Activated CD4-positive, alpha-beta T cell treated with anti-CD3 and anti-CD28 coated beads for 24 hours (primary cell): ENCODE measurements at regions not wholly inside any gene's neighbourhood (a gene's known extent, or its start where the extent isn't known, plus 50 kb on each side); places are given as distances from the start of the nearest gene placed in this dataset.

Source experiments
- DNase-seq, 2 donors: peaks; one replicate each; pipeline ENCODE4 v3.0.0-alpha.2; 2020; ENCODE audit warnings: low read depth in 2 of 2

GRCh38 chr2:234339011-234339410 is 157.9 kb downstream of the ARL4C start:
- DNase-seq = no peak

- DNase-seq = peak; percentile 11 to 16
These were observed 161.1 kb downstream of the ARL4C start for GRCh38 chr2:234335661-234336228.

DNA sequence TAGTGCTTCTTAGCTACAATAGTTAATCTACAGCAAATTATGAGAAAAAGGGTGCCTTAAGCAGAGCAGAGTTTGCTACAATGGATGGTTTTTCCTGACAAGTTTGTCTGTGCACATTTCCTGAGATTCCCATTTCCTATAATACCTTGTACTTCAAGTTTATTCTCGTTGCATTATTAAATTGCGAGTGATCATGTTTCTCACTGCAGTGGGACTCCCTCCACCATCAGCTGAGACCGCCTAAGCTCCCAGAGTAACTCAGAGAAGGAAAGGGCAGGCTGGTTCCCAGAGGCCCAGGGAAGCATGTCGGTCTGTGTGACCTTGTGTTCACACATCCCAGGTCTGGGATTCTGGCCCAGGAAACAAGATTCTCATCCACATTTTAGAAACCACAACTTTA is 162.1 kb downstream of the ARL4C start:
- no peak for DNase-seq

- no peak for DNase-seq
These were observed 162.7 kb downstream of the ARL4C start for GRCh38 chr2:234334151-234334550.

- DNase-seq = no peak
These were observed 163.4 kb downstream of the ARL4C start for GRCh38 chr2:234333168-234334130.

GRCh38 chr2:234331966-234332365 is 164.9 kb downstream of the ARL4C start:
- no peak for DNase-seq

GRCh38 chr2:234331566-234331965 is 165.3 kb downstream of the ARL4C start:
- no peak for DNase-seq

DNA sequence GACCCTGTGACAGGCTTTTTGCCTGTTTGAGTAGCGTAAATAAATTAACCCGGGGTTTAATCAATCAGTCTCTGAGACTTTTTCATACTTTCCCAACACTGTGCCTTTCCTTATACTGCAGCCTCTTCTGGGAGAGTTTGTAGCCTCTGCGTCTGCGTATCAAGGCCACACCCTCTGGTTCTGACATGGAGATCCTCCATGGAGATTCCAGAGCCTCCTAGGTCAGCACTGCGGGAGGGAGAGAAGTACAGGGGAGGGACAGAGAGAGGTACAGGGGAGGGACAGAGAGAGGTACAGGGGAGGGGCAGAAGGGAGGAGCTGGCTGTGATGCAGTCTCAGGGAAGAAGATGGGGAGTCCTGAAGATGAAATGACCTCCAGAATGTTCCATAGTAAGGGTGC is 166.0 kb downstream of the ARL4C start:
- DNase-seq = no peak

- DNase-seq = no peak
These were observed 167.5 kb downstream of the ARL4C start for GRCh38 chr2:234329202-234329960.

DNA sequence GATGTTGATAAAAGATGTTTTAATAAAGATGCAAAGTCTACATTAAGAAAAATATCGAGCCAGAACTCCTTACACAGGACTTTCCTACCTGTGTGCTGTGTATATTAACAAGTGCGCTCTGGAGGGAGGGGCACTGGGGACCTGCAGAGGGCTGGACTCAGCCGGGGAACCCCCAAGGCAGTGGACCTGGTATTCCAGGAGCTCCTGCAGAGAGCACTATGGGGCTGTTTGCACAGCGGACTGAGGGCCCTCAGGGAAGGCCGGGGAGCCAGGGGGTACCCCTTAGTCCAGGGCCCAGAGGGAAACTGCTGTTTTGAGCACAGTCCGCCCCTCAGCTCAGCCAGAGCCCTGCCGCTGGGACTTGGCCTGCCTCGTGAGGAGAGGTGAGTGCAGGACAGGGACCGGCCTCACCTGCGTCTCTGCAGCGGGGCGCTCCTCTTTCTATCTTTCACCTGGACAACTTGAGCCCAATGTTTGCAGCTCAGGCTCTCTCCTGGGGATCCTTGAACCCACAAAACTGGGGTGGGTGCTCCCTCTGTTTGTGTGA is 168.4 kb downstream of the ARL4C start:
- no peak for DNase-seq

DNA sequence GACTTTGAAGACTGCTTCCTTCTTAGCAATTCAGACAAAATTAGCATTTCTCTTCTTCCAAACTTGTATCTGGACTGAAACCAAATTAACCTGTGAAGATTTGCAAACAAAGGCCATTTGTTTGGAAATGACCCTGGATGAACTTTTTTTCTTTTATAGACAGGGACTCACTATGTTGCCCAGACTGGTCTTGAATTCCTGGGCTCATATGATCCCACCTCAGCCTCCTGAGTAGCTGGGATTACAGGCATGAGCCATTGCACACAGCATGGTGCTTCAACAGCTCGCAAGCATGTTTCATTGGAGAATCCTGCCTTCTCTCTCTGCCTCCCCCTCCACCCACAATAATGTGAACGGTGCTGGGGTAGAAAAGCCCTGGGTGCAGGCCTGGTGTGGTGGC is 170.2 kb downstream of the ARL4C start:
- DNase-seq = no peak

- DNase-seq = no peak
These were observed 172.8 kb downstream of the ARL4C start for GRCh38 chr2:234324116-234324515.

GRCh38 chr2:234322766-234323465 is 174.0 kb downstream of the ARL4C start:
- DNase-seq = no peak

DNA sequence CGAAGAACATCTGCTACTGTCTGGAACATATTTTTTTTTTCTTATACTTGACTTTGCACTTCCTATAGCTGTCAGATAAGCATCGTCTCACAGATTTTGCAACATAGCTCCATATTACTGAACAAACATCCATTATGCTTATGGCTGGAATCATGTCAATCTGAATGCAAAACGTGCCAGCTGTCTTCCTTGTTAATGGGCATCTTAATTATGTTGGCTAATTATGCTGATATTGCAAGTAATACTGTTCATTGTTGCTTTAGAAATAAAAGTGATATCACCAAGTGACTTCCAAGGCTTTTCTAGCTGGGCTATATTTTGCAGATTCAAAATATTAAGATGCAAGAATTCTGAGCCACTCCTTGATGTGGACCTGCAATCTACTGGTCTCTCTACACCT is 176.8 kb downstream of the ARL4C start:
- DNase-seq = no peak

DNA sequence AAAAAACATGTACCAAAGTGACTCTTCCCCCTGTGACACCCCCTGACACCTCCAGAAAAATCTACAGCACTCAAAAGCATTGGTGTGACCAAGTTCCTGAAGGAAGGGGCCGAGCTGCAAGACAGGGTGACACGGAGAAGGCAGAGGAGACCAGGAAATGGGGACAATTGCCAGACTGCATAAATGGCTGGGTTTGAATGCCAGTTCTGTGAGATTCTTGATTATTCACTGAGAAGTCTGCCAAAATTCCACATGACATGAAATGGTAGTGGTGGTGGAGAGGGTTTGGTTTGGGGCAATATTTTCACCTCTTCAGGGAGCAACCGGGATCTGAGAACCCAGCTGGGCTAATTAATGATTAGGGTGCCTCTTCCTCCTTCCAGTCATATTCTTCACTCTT is 178.5 kb downstream of the ARL4C start:
- DNase-seq = no peak

- no peak for DNase-seq
These were observed 183.3 kb downstream of the ARL4C start for GRCh38 chr2:234313558-234313957.

DNA sequence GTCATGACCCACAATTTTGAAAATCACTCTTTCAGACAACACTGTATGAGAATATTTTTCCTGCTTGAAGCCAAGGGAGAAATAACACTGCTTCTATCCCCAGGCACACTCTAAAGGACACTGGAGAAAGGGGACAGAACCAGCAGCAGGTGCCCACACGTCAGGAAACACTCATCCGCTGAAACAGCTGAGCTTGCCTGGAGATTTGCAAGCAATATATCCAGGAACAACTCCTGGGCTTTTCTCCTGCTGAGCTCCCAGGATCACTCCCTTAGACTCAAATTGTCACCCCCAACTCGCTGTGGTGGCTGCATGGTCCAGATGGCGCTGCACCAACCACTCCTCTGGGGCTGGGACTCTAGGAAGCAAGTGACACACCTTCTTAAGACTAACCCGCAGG is 186.7 kb downstream of the ARL4C start:
- DNase-seq = no peak

- DNase-seq = no peak
These were observed 187.4 kb downstream of the ARL4C start for GRCh38 chr2:234309431-234309830.

DNA sequence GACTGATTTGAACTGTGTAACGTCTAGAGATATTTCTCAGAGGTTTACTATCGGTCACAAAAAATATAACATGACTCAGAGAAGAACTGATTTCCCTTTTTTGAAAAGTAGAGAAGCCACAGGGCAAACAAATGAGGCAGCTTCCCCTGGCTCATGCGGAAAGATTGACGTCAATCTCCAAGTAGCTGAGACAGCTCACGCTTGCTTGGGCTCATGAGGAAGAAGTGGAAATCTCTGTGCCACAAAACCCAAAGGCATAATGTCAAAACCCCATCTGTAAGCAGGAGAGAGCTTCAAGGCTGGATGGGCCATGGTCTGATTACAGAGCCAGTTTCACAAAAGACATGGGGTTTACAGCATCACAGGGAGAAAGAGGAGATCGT is 188.1 kb downstream of the ARL4C start:
- peak; percentile 44 to 52 for DNase-seq

- no peak for DNase-seq
These were observed 188.6 kb downstream of the ARL4C start for GRCh38 chr2:234308073-234308812.
